OCI-LY7 (cell line): ENCODE measurements at regions not wholly inside any gene's neighbourhood (a gene's known extent, or its start where the extent isn't known, plus 50 kb on each side); places are given as distances from the start of the nearest gene placed in this dataset.

ENCODE experiments used
- BruUV-seq: library from RNA; stranded (reverse); fragments of 400-500 nt; replicated peaks from 2 replicates; lab custom pipeline; 2021; lab: Mats Ljungman, UMichigan
- CTCF ChIA-PET: fragments of 300-600 bp; sonication (Branson Sonifier 250); formaldehyde crosslinking; loops from one replicate; lab custom pipeline; 2022; ENCODE audit warnings: antibody characterized with exemption; ENCODE audit not compliant: unreplicated experiment; lab: Charles Lee
- POLR2A ChIA-PET: fragments of 300-600 bp; sonication (Branson Sonifier 250); formaldehyde crosslinking; loops from one replicate; lab custom pipeline; 2022; ENCODE audit warnings: antibody characterized with exemption; lab: Charles Lee
- DNase-seq: peaks from one replicate; pipeline ENCODE4 v3.0.0-alpha.2; 2015; ENCODE audit warnings: low spot score
- H2AFZ ChIP-seq: fragments of 200-600 bp; sonication (generic), shearing (Covaris generic); 2 replicates; pipeline ENCODE4 v1.6.1; 2014; ENCODE audit warnings: mild to moderate bottlenecking, antibody characterized with exemption, low read length, moderate library complexity
- H3K27ac ChIP-seq: fragments of 200-600 bp; sonication (generic); 2 replicates; pipeline ENCODE4 v1.5.1; 2014; ENCODE audit warnings: mixed run types, low read depth, mild to moderate bottlenecking, moderate library complexity, low read length, inconsistent platforms; ENCODE audit not compliant: poor library complexity, severe bottlenecking
- H3K36me3 ChIP-seq: fragments of 200-600 bp; sonication (generic); 2 replicates; pipeline ENCODE4 v1.6.1; 2014; ENCODE audit warnings: mild to moderate bottlenecking, antibody characterized with exemption, low read length, moderate library complexity, mixed read lengths; ENCODE audit not compliant: insufficient read depth
- H3K4me1 ChIP-seq: fragments of 200-600 bp; sonication (generic); 2 replicates; pipeline ENCODE4 v1.5.1; 2014; ENCODE audit warnings: mild to moderate bottlenecking, low read length; ENCODE audit not compliant: insufficient read depth, poor library complexity, severe bottlenecking
- H3K4me2 ChIP-seq: fragments of 200-600 bp; sonication (generic); 2 replicates; pipeline ENCODE4 v1.6.1; 2014; ENCODE audit warnings: mild to moderate bottlenecking, low read length
- H3K4me3 ChIP-seq: fragments of 200-600 bp; sonication (generic); 2 replicates; pipeline ENCODE4 v1.5.1; 2014; ENCODE audit warnings: mild to moderate bottlenecking, low read depth, low read length; ENCODE audit not compliant: poor library complexity, severe bottlenecking
- H3K79me2 ChIP-seq: fragments of 200-600 bp; sonication (generic); 2 replicates; pipeline ENCODE4 v1.6.1; 2016; ENCODE audit warnings: low read depth, mild to moderate bottlenecking, low read length, moderate library complexity, mixed read lengths; ENCODE audit not compliant: insufficient read depth
- H3K9me2 ChIP-seq: fragments of 200-600 bp; sonication (generic); 2 replicates; pipeline ENCODE4 v1.6.1; 2016; ENCODE audit warnings: mild to moderate bottlenecking, low read length, mixed read lengths; ENCODE audit not compliant: insufficient read depth
- H3K9me3 ChIP-seq: fragments of 200-600 bp; sonication (generic); 2 replicates; pipeline ENCODE4 v1.6.1; 2014; ENCODE audit warnings: mild to moderate bottlenecking, mixed run types, low read length, mixed read lengths
- H4K20me1 ChIP-seq: fragments of 200-600 bp; sonication (generic); 2 replicates; pipeline ENCODE4 v1.6.1; 2014; ENCODE audit warnings: mild to moderate bottlenecking, antibody characterized with exemption, low read length, moderate library complexity, mixed read lengths; ENCODE audit not compliant: insufficient read depth
- EZH2phosphoT487 ChIP-seq: fragments of 200-600 bp; sonication (generic); IDR thresholded peaks from 2 replicates; pipeline ENCODE4 v1.6.1; 2018; ENCODE audit warnings: low read depth, borderline replicate concordance, mild to moderate bottlenecking, mixed run types, antibody characterized with exemption, low read length, moderate library complexity, mixed read lengths
- intact Hi-C: fragments of 100-400 bp; cut with micrococcal nuclease; formaldehyde crosslinking; loops from one replicate; pipeline ENCODE4 v1.10.0; 2022; ENCODE audit not compliant: unreplicated experiment
- TF ChIP-seq, protein P1 (sequence below): fragments of 200-600 bp; sonication (generic); conservative IDR thresholded peaks from 2 replicates; pipeline ENCODE4 v1.5.1; 2014; ENCODE audit warnings: mild to moderate bottlenecking, antibody characterized with exemption, low read length, moderate library complexity, mixed read lengths

DNA sequence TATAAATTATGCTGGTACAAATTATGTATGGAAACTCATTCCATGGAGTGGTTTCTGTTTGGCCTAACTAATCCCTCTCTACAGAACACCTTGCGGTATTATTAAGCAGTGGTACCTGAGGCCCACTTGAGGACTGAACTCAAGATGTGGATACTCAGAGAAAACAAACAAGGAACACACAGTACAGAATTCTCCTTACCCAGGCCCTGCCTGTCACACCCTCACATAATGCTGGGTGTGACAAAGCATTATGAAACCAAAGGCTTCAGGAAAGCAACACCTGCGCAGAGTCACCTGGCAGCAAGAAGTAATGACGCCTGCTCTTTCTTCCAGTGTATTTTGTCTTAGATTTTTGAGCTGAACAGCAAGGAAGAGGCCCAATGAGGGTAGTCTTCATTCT, 264.7 kb downstream of the PAX3 start:
- no peak for TF ChIP-seq EZH2phosphoT487
- Histone ChIP-seq H3K9me3 (no peaks in the 10 kb centered on the region), H4K20me1 (no peaks in the 10 kb centered on the region), H3K36me3 (no peaks in the 10 kb centered on the region), H3K9me2 (no peaks in the 10 kb centered on the region), H3K79me2 (no peaks in the 10 kb centered on the region), H3K4me1 (no peaks in the 10 kb centered on the region), H3K4me3 (no peak overlapping the region), H3K27ac (no peak overlapping the region), H2AFZ (no peak overlapping the region), H3K4me2 (no peak overlapping the region)
- ChIA-PET CTCF (no interaction called here), POLR2A (no interaction called here)
- intact Hi-C loops = no loop called here
- DNase-seq = no peak
- no TSS peak for BruUV-seq

DNA sequence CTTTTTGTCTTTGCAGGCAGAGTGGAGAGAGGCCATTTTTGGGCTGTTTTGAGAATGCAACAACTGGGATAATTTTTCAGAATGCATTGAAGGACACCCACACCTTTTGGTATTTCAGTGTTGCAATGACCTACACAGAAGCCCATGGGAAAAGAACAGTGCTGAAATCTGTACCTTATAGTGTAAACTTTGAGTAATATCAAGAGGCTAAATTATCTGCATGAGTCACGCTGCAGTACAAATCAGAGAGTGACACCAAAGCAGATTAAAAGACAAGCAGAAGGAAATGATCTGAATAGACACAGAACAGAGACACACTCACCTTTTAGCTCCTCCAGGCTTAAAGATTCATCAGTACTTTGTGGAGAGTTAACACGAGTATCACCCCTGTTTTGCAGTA, 265.3 kb downstream of the PAX3 start:
- CTCF ChIA-PET = no interaction called here
- no peak for DNase-seq
- Histone ChIP-seq H3K4me2 (no peak overlapping the region), H4K20me1 (no peaks in the 10 kb centered on the region), H3K36me3 (no peaks in the 10 kb centered on the region), H3K27ac (no peak overlapping the region), H2AFZ (no peak overlapping the region), H3K79me2 (no peaks in the 10 kb centered on the region), H3K9me2 (no peaks in the 10 kb centered on the region), H3K4me3 (no peak overlapping the region), H3K9me3 (no peaks in the 10 kb centered on the region), H3K4me1 (no peaks in the 10 kb centered on the region)
- TF ChIP-seq, protein P1, sequence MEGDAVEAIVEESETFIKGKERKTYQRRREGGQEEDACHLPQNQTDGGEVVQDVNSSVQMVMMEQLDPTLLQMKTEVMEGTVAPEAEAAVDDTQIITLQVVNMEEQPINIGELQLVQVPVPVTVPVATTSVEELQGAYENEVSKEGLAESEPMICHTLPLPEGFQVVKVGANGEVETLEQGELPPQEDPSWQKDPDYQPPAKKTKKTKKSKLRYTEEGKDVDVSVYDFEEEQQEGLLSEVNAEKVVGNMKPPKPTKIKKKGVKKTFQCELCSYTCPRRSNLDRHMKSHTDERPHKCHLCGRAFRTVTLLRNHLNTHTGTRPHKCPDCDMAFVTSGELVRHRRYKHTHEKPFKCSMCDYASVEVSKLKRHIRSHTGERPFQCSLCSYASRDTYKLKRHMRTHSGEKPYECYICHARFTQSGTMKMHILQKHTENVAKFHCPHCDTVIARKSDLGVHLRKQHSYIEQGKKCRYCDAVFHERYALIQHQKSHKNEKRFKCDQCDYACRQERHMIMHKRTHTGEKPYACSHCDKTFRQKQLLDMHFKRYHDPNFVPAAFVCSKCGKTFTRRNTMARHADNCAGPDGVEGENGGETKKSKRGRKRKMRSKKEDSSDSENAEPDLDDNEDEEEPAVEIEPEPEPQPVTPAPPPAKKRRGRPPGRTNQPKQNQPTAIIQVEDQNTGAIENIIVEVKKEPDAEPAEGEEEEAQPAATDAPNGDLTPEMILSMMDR = no peak
- TF ChIP-seq EZH2phosphoT487 = no peak
- POLR2A ChIA-PET = no interaction called here
- BruUV-seq = no TSS peak
- intact Hi-C loops = no loop called here

GRCh38 chr2:222025881-222026271, 272.9 kb downstream of the PAX3 start:
- no peak overlapping the region for H3K27ac ChIP-seq
- H3K4me3 ChIP-seq = no peak overlapping the region
- H2AFZ ChIP-seq = no peak overlapping the region
- no peaks in the 10 kb centered on the region for H4K20me1 ChIP-seq
- H3K4me1 ChIP-seq = no peaks in the 10 kb centered on the region
- no peaks in the 10 kb centered on the region for H3K36me3 ChIP-seq
- H3K9me3 ChIP-seq = no peaks in the 10 kb centered on the region
- intact Hi-C loops = no loop called here
- BruUV-seq = no TSS peak
- H3K4me2 ChIP-seq = no peak overlapping the region
- H3K79me2 ChIP-seq = no peaks in the 10 kb centered on the region
- DNase-seq = no peak
- ChIA-PET CTCF (no interaction called here), POLR2A (interaction anchor here (0.5 to 1.1 kb wide), 5 partner anchors 9 to 58 kb away, joined by 3 to 5 read pairs (median 3); no protein-coding TSS in a partner anchor)
- TF ChIP-seq, protein P1 = no peak
- no peak for TF ChIP-seq EZH2phosphoT487
- H3K9me2 ChIP-seq = no peaks in the 10 kb centered on the region
